ENCODE measurements at regions not wholly inside any gene's neighbourhood (a gene's known extent, or its start where the extent isn't known, plus 50 kb on each side); places are given as distances from the start of the nearest gene placed in this dataset.

DNA sequence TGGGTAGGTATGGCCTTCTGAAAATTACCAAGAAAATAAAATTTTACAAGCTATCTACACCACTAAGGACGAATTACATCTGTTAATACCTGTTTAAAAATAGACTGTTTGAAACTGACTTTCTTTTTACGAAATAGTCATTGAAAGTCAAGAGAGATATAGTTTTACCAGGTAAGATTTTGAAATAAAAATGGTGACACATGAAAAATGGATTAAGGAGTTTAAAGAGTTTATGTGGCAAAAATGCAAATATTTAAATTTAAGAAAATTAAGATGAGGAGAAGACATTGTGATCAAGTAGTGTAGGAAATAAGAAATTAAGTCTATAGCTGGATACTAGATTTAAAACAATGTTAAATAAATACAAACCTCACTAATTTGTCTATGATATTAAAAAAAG, 271.5 kb downstream of the TRIB2 start:
- Mint-ChIP-seq H3K27me3 (ENCODE audit: low read depth) (no peaks in the 10 kb centered on the region), H3K27ac (no peak overlapping the region; a peak in 1 of 7 replicates)

More for the DNA sequence above, 271.5 kb downstream of the TRIB2 start:
- Histone ChIP-seq H3K4ac (ENCODE audit: low read depth, low read length) (no peak overlapping the region), H3K9me3 (ENCODE audit: control insufficient read depth, low read depth, low read length) (no peaks in the 10 kb centered on the region), H3K23me2 (ENCODE audit: insufficient read length, low read depth, low read length, poor library complexity, severe bottlenecking) (no peaks in the 10 kb centered on the region), H4K20me1 (ENCODE audit: control insufficient read depth, insufficient read depth, insufficient read length) (no peaks in the 10 kb centered on the region), H2BK12ac (ENCODE audit: insufficient read length, low read depth, low read length) (no peak overlapping the region), H3K27me3 (ENCODE audit: insufficient read depth, low read length) (no peaks in the 10 kb centered on the region), H3K4me1 (ENCODE audit: insufficient read depth, low read length) (no peaks in the 10 kb centered on the region), H4K91ac (ENCODE audit: insufficient read length, low read depth, low read length) (no peak overlapping the region), H2AFZ (ENCODE audit: low read length) (no peak overlapping the region), H3K18ac (ENCODE audit: insufficient read length, low read depth, low read length) (no peak overlapping the region), H2BK15ac (ENCODE audit: low read depth, low read length) (no peak overlapping the region), H3K56ac (ENCODE audit: insufficient read length, low read depth, low read length) (no peak overlapping the region), H2BK20ac (ENCODE audit: low read depth, low read length, poor library complexity, severe bottlenecking) (no peak overlapping the region), H2BK5ac (ENCODE audit: insufficient read length, low read length) (no peak overlapping the region), H3K9ac (ENCODE audit: extremely low read depth, insufficient read length, low read length) (no peak overlapping the region), H2AK5ac (ENCODE audit: insufficient read length, low read length) (no peak overlapping the region), H3K14ac (ENCODE audit: insufficient read depth, low read length) (no peak overlapping the region), H3K4me2 (ENCODE audit: insufficient read depth, insufficient read length, low read length) (no peak overlapping the region), H4K8ac (replicated peaks; ENCODE audit: insufficient read length, low read depth, low read length) (no peak overlapping the region), H2BK120ac (ENCODE audit: low read depth, low read length, poor library complexity, severe bottlenecking) (no peak overlapping the region), H3K79me1 (ENCODE audit: insufficient read depth, low read depth, low read length, poor library complexity, severe bottlenecking) (no peaks in the 10 kb centered on the region), H3K23ac (ENCODE audit: insufficient read length, low read depth, low read length) (no peak overlapping the region), H3K27ac (ENCODE audit: insufficient read length, low read depth, low read length) (no peak overlapping the region), H4K5ac (ENCODE audit: insufficient read length, low read depth, low read length) (no peak overlapping the region), H3T11ph (ENCODE audit: low read length) (no peak overlapping the region), H3K79me2 (ENCODE audit: insufficient read depth, low read length) (no peaks in the 10 kb centered on the region)
- Mint-ChIP-seq H3K9me3 (no peaks in the 10 kb centered on the region; a peak in 1 of 5 replicates), H3K4me1 (peaks cover under 1 to 1% of the 10 kb centered on the region in 2 experiments), H3K4me3 (no peak overlapping the region), H3K36me3 (ENCODE audit: insufficient read depth in 1 of 3, low read depth in 3 of 3) (no peaks in the 10 kb centered on the region)
- TF ChIP-seq, protein P1, sequence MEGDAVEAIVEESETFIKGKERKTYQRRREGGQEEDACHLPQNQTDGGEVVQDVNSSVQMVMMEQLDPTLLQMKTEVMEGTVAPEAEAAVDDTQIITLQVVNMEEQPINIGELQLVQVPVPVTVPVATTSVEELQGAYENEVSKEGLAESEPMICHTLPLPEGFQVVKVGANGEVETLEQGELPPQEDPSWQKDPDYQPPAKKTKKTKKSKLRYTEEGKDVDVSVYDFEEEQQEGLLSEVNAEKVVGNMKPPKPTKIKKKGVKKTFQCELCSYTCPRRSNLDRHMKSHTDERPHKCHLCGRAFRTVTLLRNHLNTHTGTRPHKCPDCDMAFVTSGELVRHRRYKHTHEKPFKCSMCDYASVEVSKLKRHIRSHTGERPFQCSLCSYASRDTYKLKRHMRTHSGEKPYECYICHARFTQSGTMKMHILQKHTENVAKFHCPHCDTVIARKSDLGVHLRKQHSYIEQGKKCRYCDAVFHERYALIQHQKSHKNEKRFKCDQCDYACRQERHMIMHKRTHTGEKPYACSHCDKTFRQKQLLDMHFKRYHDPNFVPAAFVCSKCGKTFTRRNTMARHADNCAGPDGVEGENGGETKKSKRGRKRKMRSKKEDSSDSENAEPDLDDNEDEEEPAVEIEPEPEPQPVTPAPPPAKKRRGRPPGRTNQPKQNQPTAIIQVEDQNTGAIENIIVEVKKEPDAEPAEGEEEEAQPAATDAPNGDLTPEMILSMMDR (conservative IDR thresholded peaks at IDR 0.05) = no peak
- no peak for DNase-seq
- no CpG with 5 or more reads among the region's 2 CpGs for WGBS (ENCODE audit: extremely low coverage, insufficient read length, low lambda C conversion rate)
